CD14-positive monocyte (primary cell): ENCODE measurements at regions not wholly inside any gene's neighbourhood (a gene's known extent, or its start where the extent isn't known, plus 50 kb on each side); places are given as distances from the start of the nearest gene placed in this dataset.

Source experiments
- DNase-seq, 3 donors: peaks; one replicate each; pipeline ENCODE4 v3.0.0-alpha.2; 2011 to 2022
- H2AFZ ChIP-seq: 2 replicates; pipeline ENCODE4 v1.6.0; 2012; ENCODE audit warnings: mild to moderate bottlenecking, low read depth, low read length, inconsistent platforms; ENCODE audit not compliant: insufficient read depth, poor library complexity, severe bottlenecking
- H3K27ac ChIP-seq, 2 donors: 1 replicate in 1 of 2; 2 replicates in 1 of 2; pipeline ENCODE4 v1.5.1; 2012 to 2013; ENCODE audit warnings: low read length in 2 of 2, control low read depth in 1 of 2, inconsistent platforms in 1 of 2, low read depth in 1 of 2, mild to moderate bottlenecking in 1 of 2
- H3K27me3 ChIP-seq, 2 donors: one replicate each; pipeline versions ENCODE4 v1.6.0 to v1.6.1; 2011 to 2013; ENCODE audit warnings: low read length in 2 of 2; ENCODE audit not compliant: control insufficient read depth in 2 of 2, insufficient read depth in 2 of 2
- H3K36me3 ChIP-seq, 2 donors: replicated peaks in 1 of 2; 1 replicate in 1 of 2; 2 replicates in 1 of 2; pipeline versions ENCODE4 v1.5.1 to v1.6.1; 2012 to 2013; ENCODE audit warnings: low read length in 2 of 2, control low read depth in 1 of 2, inconsistent platforms in 1 of 2, mild to moderate bottlenecking in 1 of 2; ENCODE audit not compliant: insufficient read depth in 2 of 2, control insufficient read depth in 1 of 2
- H3K4me1 ChIP-seq, 2 donors: 1 replicate in 1 of 2; 2 replicates in 1 of 2; pipeline versions ENCODE4 v1.5.1 to v1.6.1; 2012 to 2013; ENCODE audit warnings: low read length in 2 of 2, control low read depth in 1 of 2, inconsistent platforms in 1 of 2, mild to moderate bottlenecking in 1 of 2, moderate library complexity in 1 of 2; ENCODE audit not compliant: insufficient read depth in 2 of 2, control insufficient read depth in 1 of 2
- H3K4me2 ChIP-seq: replicated peaks from 2 replicates; pipeline ENCODE3; 2012; ENCODE audit warnings: low read length, moderate library complexity, mild to moderate bottlenecking; ENCODE audit not compliant: poor library complexity, severe bottlenecking; ENCODE audit errors: extremely low read depth
- H3K4me3 ChIP-seq, 3 experiments: fragments of 200-600 bp in 1 of 3; sonication (generic) in 1 of 3; replicated peaks in 1 of 3; 1 replicate in 2 of 3; 2 replicates in 1 of 3; pipeline ENCODE4 v1.5.1; 2011 to 2013; ENCODE audit warnings: low read length in 3 of 3, mild to moderate bottlenecking in 3 of 3, control low read depth in 2 of 3, low read depth in 2 of 3, inconsistent platforms in 1 of 3, moderate library complexity in 1 of 3
- H3K79me2 ChIP-seq: 2 replicates; pipeline ENCODE4 v1.6.0; 2012; ENCODE audit warnings: mild to moderate bottlenecking, control low read depth, inconsistent platforms, low read length, moderate library complexity; ENCODE audit not compliant: insufficient read depth
- H3K9ac ChIP-seq: 2 replicates; pipeline ENCODE4 v1.6.0; 2017; ENCODE audit warnings: low read length, mild to moderate bottlenecking; ENCODE audit not compliant: insufficient read depth, poor library complexity, severe bottlenecking
- H3K9me3 ChIP-seq, 2 donors: replicated peaks in 1 of 2; 1 replicate in 1 of 2; 2 replicates in 1 of 2; pipeline versions ENCODE4 v1.5.1 to v1.6.1; 2012 to 2013; ENCODE audit warnings: low read length in 2 of 2, control low read depth in 1 of 2; ENCODE audit not compliant: control insufficient read depth in 1 of 2, insufficient read depth in 1 of 2
- H4K20me1 ChIP-seq: 2 replicates; pipeline ENCODE4 v1.6.0; 2012; ENCODE audit warnings: mild to moderate bottlenecking, low read length, control low read depth, moderate library complexity; ENCODE audit not compliant: insufficient read depth
- H3K27ac Mint-ChIP-seq, 7 donors: one replicate each; pipeline ENCODE4 v1.8.0; 2020; ENCODE audit warnings: mild to moderate bottlenecking in 7 of 7, mixed read lengths in 7 of 7, moderate library complexity in 6 of 7, inconsistent platforms in 2 of 7
- H3K27me3 Mint-ChIP-seq, 3 donors: one replicate each; pipeline ENCODE4 v1.8.0; 2021 to 2022; ENCODE audit warnings: low read depth in 3 of 3, mild to moderate bottlenecking in 3 of 3, mixed read lengths in 3 of 3, moderate library complexity in 3 of 3, inconsistent platforms in 1 of 3
- H3K36me3 Mint-ChIP-seq, 2 donors: one replicate each; pipeline ENCODE4 v1.8.0; 2020; ENCODE audit warnings: mixed read lengths in 2 of 2, inconsistent platforms in 1 of 2, mild to moderate bottlenecking in 1 of 2
- H3K4me1 Mint-ChIP-seq: one replicate; pipeline ENCODE4 v1.8.0; 2020; ENCODE audit warnings: mild to moderate bottlenecking, mixed read lengths
- H3K4me3 Mint-ChIP-seq, 2 donors: one replicate each; pipeline ENCODE4 v1.8.0; 2020; ENCODE audit warnings: mild to moderate bottlenecking in 2 of 2, mixed read lengths in 2 of 2, moderate library complexity in 1 of 2
- H3K9me3 Mint-ChIP-seq, 7 donors: one replicate each; pipeline ENCODE4 v1.8.0; 2020 to 2022; ENCODE audit warnings: mixed read lengths in 7 of 7, mild to moderate bottlenecking in 6 of 7, moderate library complexity in 6 of 7, inconsistent platforms in 2 of 7
- WGBS: methylation state at CpG from one replicate; pipeline ENCODE4 v1.1.5; 2013; ENCODE audit warnings: missing lambda C conversion rate; ENCODE audit not compliant: insufficient coverage; 5-methylcytosine and 5-hydroxymethylcytosine counted together
- intact Hi-C, 2 donors: fragments of 100-400 bp; cut with micrococcal nuclease; formaldehyde crosslinking; loops; one replicate each; pipeline versions ENCODE4 v1.15.0 to v1.15.1; 2023
- TF ChIP-seq, protein P1 (sequence below): fragments of 200-600 bp; IDR thresholded peaks from one replicate; pipeline ENCODE4 v1.8.0; 2022; ENCODE audit warnings: antibody characterized with exemption, mild to moderate bottlenecking

DNA sequence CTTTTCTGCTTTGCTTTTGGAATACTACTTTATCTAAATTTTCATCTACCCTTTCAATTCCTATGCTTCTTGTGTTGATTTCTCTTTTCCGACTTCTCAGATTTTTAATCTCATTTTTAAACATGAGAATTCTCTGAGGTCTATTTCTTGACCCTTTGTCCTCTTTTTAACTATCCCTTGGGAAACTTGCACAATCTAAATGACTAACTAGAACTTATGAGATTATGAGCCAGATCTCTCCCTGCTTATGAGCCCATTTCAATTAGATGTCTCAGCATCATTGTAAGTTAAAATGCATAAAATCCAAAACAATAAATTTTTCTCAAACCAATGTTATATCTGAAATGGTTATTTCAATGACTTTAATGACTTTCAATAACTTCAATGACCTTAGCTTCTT is 296.9 kb upstream of the AGTR1 start:
- Histone ChIP-seq H3K4me2 (no peak overlapping the region), H3K27me3 (no peaks in the 10 kb centered on the region), H3K36me3 (no peaks in the 10 kb centered on the region), H3K4me3 (no peak overlapping the region), H3K9ac (no peak overlapping the region), H4K20me1 (no peaks in the 10 kb centered on the region), H2AFZ (no peak overlapping the region), H3K27ac (no peak overlapping the region), H3K4me1 (no peaks in the 10 kb centered on the region), H3K79me2 (no peaks in the 10 kb centered on the region), H3K9me3 (no peaks in the 10 kb centered on the region)
- 100% methylated on average over 1 of the region's 1 CpG for WGBS
- H3K4me1 Mint-ChIP-seq, result no peaks in the 10 kb centered on the region
- no peaks in the 10 kb centered on the region for H3K36me3 Mint-ChIP-seq
- no peaks in the 10 kb centered on the region for H3K27me3 Mint-ChIP-seq
- no peaks in the 10 kb centered on the region for H3K9me3 Mint-ChIP-seq
- intact Hi-C loops, result no loop called here
- TF ChIP-seq, protein P1, sequence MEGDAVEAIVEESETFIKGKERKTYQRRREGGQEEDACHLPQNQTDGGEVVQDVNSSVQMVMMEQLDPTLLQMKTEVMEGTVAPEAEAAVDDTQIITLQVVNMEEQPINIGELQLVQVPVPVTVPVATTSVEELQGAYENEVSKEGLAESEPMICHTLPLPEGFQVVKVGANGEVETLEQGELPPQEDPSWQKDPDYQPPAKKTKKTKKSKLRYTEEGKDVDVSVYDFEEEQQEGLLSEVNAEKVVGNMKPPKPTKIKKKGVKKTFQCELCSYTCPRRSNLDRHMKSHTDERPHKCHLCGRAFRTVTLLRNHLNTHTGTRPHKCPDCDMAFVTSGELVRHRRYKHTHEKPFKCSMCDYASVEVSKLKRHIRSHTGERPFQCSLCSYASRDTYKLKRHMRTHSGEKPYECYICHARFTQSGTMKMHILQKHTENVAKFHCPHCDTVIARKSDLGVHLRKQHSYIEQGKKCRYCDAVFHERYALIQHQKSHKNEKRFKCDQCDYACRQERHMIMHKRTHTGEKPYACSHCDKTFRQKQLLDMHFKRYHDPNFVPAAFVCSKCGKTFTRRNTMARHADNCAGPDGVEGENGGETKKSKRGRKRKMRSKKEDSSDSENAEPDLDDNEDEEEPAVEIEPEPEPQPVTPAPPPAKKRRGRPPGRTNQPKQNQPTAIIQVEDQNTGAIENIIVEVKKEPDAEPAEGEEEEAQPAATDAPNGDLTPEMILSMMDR, result no peak
- no peak for DNase-seq
- no peak overlapping the region for H3K4me3 Mint-ChIP-seq
- H3K27ac Mint-ChIP-seq, result no peak overlapping the region

DNA sequence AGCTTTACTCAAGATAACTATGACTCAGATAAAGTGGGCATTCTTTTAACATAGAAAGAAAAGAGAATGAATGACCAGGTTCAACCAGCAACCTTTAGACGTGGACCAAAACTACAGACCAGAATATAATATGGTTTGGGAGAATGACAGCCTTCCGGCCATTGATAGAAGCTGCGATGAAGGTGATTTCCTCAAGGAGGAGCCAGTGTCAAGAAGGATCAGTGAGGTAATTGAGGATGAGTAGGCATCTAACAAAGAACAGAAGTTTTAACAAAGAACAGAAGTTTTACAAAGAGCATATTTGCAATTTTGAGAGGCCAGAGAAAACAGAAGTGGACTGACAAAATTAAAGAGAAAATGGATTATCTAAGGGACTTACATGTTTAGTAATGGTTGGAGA is 289.0 kb upstream of the AGTR1 start:
- H3K4me3 Mint-ChIP-seq, result no peak overlapping the region
- no peaks in the 10 kb centered on the region for H3K4me1 Mint-ChIP-seq
- H4K20me1 ChIP-seq, result no peaks in the 10 kb centered on the region
- no peak overlapping the region for H3K4me3 ChIP-seq
- peaks cover 4 to 20% (median 11%) of the 10 kb centered on the region in 7 donors for H3K9me3 Mint-ChIP-seq
- H3K9me3 ChIP-seq, result peaks cover 4 to 10% of the 10 kb centered on the region in 2 donors
- no peak overlapping the region for H2AFZ ChIP-seq
- H3K4me1 ChIP-seq, result no peaks in the 10 kb centered on the region
- no peaks in the 10 kb centered on the region for H3K27me3 Mint-ChIP-seq
- TF ChIP-seq, protein P1, result no peak
- no peaks in the 10 kb centered on the region for H3K27me3 ChIP-seq
- H3K9ac ChIP-seq, result no peak overlapping the region
- H3K4me2 ChIP-seq, result no peak overlapping the region
- WGBS, result 100% methylated on average over 2 of the region's 3 CpGs
- H3K36me3 ChIP-seq, result no peaks in the 10 kb centered on the region
- H3K27ac Mint-ChIP-seq, result no peak overlapping the region
- H3K79me2 ChIP-seq, result no peaks in the 10 kb centered on the region
- H3K27ac ChIP-seq, result no peak overlapping the region
- DNase-seq, result no peak
- H3K36me3 Mint-ChIP-seq, result no peaks in the 10 kb centered on the region
- intact Hi-C loops, result no loop called here
